GM18870 (cell line): ENCODE measurements at regions not wholly inside any gene's neighbourhood (a gene's known extent, or its start where the extent isn't known, plus 50 kb on each side); places are given as distances from the start of the nearest gene placed in this dataset.

Experiments
- ATAC-seq: cut with Tn5 transposase; IDR thresholded peaks from one replicate; pipeline ENCODE4 v1.9.1; 2021; ENCODE audit warnings: moderate library complexity; ENCODE audit not compliant: unreplicated experiment

DNA sequence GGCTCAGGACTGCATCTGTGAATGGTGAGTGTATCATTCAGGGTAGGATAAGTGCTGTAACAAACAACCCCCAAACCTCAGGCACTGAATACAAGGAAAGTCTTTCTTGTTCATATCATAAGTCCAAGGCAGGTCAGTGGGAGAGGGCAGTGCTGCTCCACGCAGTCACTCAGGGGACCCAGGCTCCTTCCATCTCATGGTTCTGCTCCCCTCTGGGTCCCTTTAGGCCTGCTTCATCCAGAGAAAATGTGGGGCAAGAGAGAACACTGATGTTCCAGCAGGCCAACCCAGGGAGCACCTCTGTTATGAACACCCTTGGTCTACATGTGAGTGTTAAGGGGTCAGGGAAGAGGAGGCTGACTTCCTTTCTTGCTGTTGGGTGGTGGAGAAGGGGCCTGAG lies 187.8 kb downstream of the CHST1 start:
- ATAC-seq = no peak

GRCh38 chr11:45476126-45476525 lies 189.3 kb downstream of the CHST1 start:
- ATAC-seq = no peak

- no peak for ATAC-seq
Measured at GRCh38 chr11:45475173-45475572, 189.0 kb upstream of the SYT13 start.

- ATAC-seq = no peak
Measured at GRCh38 chr11:45473341-45473895, 187.3 kb upstream of the SYT13 start.

DNA sequence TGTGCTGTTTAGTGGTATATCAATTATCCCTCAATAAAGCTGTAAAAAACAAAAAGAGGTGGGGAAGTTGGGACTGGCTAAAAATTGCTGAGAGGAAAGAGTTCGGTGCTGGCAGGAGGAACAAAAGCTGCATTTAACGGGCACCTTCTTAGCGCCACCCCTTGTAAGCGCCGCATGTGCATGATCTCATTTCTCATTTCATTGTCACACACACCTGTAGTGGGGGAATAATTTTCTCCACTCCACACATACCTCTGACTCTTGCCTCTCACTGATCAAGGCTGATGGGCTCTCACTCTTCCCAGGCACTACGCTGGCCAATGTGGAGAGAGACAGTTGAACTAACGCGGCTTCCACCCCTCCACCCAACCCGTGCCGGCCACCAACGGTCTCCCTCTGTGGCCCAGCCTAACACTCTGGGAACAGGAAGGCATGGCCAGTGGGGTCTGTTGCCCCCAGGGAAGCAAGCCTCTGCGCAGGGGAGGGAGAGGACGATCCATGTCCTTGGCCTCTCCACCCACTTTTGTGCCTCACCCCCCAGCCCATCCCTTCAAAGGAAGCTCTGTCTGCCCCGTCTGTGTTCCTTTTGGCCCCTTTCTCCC lies 186.7 kb upstream of the SYT13 start:
- ATAC-seq = no peak

DNA sequence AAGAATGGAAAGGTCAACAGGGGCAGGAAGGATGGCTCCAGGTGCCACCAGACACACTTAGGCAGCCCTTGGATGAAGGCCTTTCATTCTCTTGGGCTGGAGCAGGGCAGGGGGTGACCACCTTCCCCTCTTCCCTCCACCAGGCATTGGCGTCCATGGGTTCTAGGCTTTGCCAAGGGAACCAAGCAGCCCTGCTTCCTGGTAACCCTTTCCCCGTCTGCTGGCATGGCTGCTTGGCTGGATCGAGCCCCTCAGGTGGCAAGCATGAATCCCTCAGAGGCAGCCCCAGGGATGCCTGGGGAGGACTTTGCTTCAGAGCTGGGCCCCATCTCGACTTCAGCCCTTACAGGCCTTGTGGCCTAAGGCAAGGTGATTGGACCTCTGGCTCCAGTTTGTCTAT lies 185.1 kb upstream of the SYT13 start:
- no peak for ATAC-seq

GRCh38 chr11:45470794-45471167 lies 184.6 kb upstream of the SYT13 start:
- ATAC-seq = no peak

GRCh38 chr11:45470151-45470793 lies 184.1 kb upstream of the SYT13 start:
- no peak for ATAC-seq

- no peak for ATAC-seq
Measured at GRCh38 chr11:45468267-45468856, 182.2 kb upstream of the SYT13 start.

- no peak for ATAC-seq
Measured at GRCh38 chr11:45463541-45463940, 177.4 kb upstream of the SYT13 start.

DNA sequence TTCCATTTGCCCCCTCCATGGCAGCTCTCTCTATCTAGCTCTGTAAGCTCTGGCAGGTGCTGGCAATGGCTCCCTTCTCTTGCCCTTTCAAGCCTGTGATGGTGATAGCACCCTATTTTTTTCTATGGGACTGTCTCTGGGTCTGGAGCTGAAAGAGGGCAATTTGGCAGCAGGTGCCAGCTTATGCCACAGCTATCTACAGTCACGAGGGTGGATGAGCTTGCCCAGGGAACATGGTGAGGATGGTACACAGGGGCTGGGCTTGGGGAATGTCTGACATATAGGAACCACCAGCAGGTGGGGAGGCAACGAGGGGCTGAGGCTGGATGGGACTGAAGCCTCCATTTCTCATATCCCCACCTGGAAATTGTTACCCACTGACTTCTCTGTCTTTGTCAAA lies 175.4 kb upstream of the SYT13 start:
- ATAC-seq = no peak

GRCh38 chr11:45459491-45459890 lies 173.3 kb upstream of the SYT13 start:
- ATAC-seq = no peak

DNA sequence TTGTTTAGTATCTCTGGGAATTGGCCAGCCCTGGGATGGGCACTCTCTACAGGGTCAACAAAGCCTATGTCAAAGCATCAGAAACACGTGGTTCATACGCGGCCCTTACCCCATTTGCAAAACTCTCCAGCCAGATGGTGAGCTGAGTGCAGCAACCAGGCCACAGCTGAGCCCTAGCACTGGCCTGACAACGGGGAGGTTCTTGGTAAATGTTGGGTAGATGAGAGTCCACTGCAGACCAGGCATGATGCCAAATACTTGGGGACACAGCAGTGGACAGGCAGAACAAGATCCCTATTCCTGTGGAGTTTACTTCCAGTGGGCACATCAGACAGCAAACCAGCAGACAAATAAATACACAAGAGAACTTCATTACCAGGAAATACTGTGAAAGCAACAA lies 172.1 kb upstream of the SYT13 start:
- ATAC-seq = no peak

DNA sequence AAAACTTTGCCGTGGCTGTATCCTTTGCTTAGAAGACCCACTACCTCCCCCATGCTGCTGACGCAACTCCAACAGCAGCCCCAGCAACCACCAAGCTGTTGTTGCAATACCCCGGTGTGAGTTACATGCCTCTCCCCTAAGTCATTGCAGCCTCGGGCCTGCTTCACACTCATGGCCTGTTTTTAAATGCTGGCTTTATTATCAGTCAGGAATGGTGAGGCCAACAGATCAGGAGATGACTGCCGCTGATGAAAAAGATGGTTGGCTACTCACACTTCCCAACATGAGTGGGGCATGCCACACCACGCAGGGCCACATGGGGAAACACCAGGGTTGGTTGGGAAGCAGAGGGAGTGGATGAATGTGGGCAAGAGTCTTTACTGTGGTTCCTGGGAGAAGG lies 171.5 kb upstream of the SYT13 start:
- no peak for ATAC-seq

GRCh38 chr11:45456686-45457085 lies 170.5 kb upstream of the SYT13 start:
- ATAC-seq = no peak

GRCh38 chr11:45455536-45455935 lies 169.4 kb upstream of the SYT13 start:
- no peak for ATAC-seq

- ATAC-seq = no peak
Measured at GRCh38 chr11:45454917-45455401, 168.8 kb upstream of the SYT13 start.

GRCh38 chr11:45453721-45454120 lies 167.6 kb upstream of the SYT13 start:
- ATAC-seq = no peak

DNA sequence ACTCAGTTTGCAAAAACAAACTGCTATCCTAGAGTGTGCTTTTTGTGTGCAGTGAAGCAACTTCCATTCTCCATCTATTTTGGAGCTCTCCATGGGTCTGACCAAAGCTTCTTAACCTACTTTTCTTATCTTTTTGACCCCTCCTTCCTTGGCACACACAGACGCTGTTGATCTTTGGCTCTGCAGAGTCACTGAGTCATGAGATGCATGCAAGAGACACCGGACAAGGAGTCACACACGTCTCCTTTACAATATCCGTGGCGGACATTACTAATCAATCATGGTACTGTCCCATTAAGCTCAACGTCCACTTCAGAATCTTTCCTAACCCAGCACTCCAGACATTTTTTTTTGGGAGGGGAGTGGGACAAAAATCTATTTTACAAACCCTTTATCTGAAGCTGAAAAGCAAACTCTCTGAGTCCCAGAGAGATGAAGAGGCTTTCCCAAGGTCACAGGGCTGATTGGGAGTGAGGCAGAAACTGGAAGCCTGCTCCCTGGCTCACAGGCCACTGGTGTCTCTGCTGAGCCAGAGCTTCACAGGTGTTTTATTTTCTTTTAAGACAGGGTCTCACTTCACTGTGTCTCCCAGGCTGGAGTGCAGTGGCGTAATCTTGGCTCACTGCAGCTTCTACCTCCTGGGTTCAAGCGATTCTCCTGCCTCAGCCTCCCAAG lies 165.8 kb upstream of the SYT13 start:
- no peak for ATAC-seq

DNA sequence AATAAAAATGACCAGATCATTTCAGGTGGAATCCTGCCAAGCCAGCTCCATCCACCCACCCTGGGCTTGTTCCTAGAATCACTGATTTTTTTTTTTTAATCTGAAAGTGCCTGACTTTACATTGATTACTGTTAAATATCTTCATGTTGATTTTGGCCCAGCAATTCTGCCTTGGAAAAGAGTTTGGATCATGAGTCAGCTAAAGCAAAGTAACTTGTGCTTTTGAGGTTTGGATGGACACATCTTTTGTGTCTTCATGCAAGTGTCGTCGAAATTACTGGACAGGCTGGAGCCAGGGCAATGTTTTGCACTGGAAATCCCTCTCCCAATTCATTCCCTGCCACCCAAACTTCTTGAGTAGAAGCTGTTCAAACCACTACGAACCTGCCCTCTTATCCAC lies 164.0 kb upstream of the SYT13 start:
- ATAC-seq = no peak

DNA sequence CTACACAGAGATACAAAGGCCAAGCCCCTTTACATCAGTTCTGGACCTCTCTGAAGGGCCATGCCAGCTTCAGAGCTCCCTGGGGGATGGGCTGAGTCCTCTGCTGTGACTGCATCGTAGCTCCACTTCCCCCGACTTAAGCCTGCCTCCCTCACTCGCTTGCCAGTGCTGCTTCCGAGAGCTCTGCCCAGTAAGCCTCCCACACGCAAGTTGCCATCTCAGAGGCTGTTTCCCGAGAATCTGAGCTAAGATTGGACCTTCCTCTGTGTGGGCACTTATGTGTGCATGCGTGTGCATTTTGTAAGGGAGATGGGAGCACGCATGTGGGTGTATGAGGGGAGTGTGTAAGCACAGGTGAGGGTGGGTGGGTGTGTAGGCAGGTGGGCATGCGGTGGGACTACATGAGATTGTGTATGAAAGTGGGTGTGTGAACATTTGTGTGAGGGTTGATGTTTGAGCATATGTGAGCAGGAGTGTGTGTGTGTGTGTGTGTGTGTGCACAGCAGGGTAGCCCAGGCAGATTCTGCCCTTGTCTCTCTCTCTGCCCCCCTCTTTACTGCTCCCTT lies 163.0 kb upstream of the SYT13 start:
- no peak for ATAC-seq
